ENCODE measurements at regions not wholly inside any gene's neighbourhood (a gene's known extent, or its start where the extent isn't known, plus 50 kb on each side); places are given as distances from the start of the nearest gene placed in this dataset.

DNA sequence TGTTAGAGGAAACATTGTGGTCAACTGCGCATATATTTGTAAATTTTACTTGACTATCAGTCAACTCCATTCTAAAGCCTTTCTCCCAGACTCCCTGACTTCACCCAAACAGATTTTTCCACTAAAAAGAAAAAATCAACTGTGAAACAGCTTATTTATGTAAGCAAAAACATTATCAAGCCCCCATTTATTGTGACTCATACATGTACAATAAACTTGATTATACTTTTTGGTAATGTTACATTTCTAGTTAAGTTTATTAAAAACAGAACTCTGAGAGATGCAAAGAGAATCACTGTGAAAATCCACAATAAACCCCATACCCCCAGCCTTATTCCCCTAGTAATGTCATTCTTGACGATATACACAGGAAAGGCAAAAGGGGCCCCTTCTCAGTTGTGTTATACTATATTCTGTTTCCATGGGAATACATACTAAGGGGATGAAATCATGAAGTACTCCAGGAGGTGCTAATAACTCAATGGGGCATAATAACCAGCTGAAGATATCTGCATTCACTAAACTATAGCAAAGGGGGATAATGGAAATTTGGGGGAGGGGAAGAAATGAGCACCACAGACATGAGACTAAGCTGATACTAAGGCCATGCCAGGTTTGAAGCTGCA lies 616.0 kb downstream of the ACTL7B start:
- H3K4me3 ChIP-seq (ENCODE audit: low read length, poor library complexity, severe bottlenecking): no peak overlapping the region
- TF ChIP-seq, protein P1, sequence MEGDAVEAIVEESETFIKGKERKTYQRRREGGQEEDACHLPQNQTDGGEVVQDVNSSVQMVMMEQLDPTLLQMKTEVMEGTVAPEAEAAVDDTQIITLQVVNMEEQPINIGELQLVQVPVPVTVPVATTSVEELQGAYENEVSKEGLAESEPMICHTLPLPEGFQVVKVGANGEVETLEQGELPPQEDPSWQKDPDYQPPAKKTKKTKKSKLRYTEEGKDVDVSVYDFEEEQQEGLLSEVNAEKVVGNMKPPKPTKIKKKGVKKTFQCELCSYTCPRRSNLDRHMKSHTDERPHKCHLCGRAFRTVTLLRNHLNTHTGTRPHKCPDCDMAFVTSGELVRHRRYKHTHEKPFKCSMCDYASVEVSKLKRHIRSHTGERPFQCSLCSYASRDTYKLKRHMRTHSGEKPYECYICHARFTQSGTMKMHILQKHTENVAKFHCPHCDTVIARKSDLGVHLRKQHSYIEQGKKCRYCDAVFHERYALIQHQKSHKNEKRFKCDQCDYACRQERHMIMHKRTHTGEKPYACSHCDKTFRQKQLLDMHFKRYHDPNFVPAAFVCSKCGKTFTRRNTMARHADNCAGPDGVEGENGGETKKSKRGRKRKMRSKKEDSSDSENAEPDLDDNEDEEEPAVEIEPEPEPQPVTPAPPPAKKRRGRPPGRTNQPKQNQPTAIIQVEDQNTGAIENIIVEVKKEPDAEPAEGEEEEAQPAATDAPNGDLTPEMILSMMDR (conservative IDR thresholded peaks at IDR 0.05; ENCODE audit: low read length): no peak
- no peak for TF ChIP-seq EZH2phosphoT487 (IDR thresholded peaks at IDR 0.05; ENCODE audit: borderline replicate concordance)
- H3K4me2 ChIP-seq (ENCODE audit: low read depth, low read length, poor library complexity, severe bottlenecking): no peak overlapping the region
- H2AFZ ChIP-seq (ENCODE audit: low read length): no peak overlapping the region
- H3K27me3 ChIP-seq (ENCODE audit: insufficient read depth, low read length, poor library complexity, severe bottlenecking): no peaks in the 10 kb centered on the region
- no peaks in the 10 kb centered on the region for H3K79me2 ChIP-seq (ENCODE audit: insufficient read depth, low read length)
- no peaks in the 10 kb centered on the region for H3K36me3 ChIP-seq (ENCODE audit: insufficient read depth, low read length)
- H3K9me2 ChIP-seq (replicated peaks; ENCODE audit: low read depth, low read length): no peaks in the 10 kb centered on the region; the same call in 1 of the 2 replicates
- H3K9ac ChIP-seq (ENCODE audit: low read depth, low read length, poor library complexity, severe bottlenecking): no peak overlapping the region
- no peaks in the 10 kb centered on the region for H3F3A ChIP-seq (ENCODE audit: low read depth)
- H3K4me1 ChIP-seq (ENCODE audit: insufficient read depth, low read length, poor library complexity, severe bottlenecking): no peaks in the 10 kb centered on the region
- H4K20me1 ChIP-seq (ENCODE audit: insufficient read depth, low read length, poor library complexity, severe bottlenecking): no peaks in the 10 kb centered on the region
- H3K9me3 ChIP-seq (ENCODE audit: insufficient read depth, low read depth, low read length): no peaks in the 10 kb centered on the region

DNA sequence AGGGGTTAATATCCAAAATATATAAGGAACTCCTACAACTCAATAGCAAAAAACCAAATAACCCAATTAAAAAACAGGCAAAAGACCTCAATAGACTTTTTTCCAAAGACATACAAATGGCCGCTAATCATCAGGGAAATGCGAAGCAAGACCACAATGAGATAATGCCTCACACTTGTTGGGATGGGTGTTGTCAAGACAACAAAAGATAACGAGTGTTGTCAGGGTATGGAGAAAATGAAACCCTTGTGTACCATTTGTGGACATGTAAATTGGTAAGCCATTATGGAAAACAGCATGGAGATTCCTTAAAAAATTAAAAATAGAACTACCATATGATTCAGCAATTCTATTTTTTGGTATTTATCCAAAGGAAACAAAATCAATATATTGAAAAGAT lies 620.2 kb downstream of the ACTL7B start:
- Histone ChIP-seq H3F3A (ENCODE audit: low read depth) (no peaks in the 10 kb centered on the region), H3K9me3 (ENCODE audit: insufficient read depth, low read depth, low read length) (no peaks in the 10 kb centered on the region), H2AFZ (ENCODE audit: low read length) (no peak overlapping the region), H3K9me2 (replicated peaks; ENCODE audit: low read depth, low read length) (no peaks in the 10 kb centered on the region; the same call in 1 of the 2 replicates), H3K4me3 (ENCODE audit: low read length, poor library complexity, severe bottlenecking) (no peak overlapping the region), H3K4me2 (ENCODE audit: low read depth, low read length, poor library complexity, severe bottlenecking) (no peak overlapping the region), H4K20me1 (ENCODE audit: insufficient read depth, low read length, poor library complexity, severe bottlenecking) (no peaks in the 10 kb centered on the region), H3K36me3 (ENCODE audit: insufficient read depth, low read length) (no peaks in the 10 kb centered on the region), H3K4me1 (ENCODE audit: insufficient read depth, low read length, poor library complexity, severe bottlenecking) (no peaks in the 10 kb centered on the region), H3K79me2 (ENCODE audit: insufficient read depth, low read length) (no peaks in the 10 kb centered on the region), H3K9ac (ENCODE audit: low read depth, low read length, poor library complexity, severe bottlenecking) (no peak overlapping the region), H3K27me3 (ENCODE audit: insufficient read depth, low read length, poor library complexity, severe bottlenecking) (no peaks in the 10 kb centered on the region)
- TF ChIP-seq EZH2phosphoT487 (IDR thresholded peaks at IDR 0.05; ENCODE audit: borderline replicate concordance): no peak
- TF ChIP-seq, protein P1 (conservative IDR thresholded peaks at IDR 0.05; ENCODE audit: low read length): no peak

GRCh38 chr9:108234811-108235210 lies 621.0 kb downstream of the ACTL7B start:
- Histone ChIP-seq H3K36me3 (ENCODE audit: insufficient read depth, low read length) (no peaks in the 10 kb centered on the region), H2AFZ (ENCODE audit: low read length) (no peak overlapping the region), H3F3A (ENCODE audit: low read depth) (no peaks in the 10 kb centered on the region), H3K9me3 (ENCODE audit: insufficient read depth, low read depth, low read length) (no peaks in the 10 kb centered on the region), H3K79me2 (ENCODE audit: insufficient read depth, low read length) (no peaks in the 10 kb centered on the region), H3K4me3 (ENCODE audit: low read length, poor library complexity, severe bottlenecking) (no peak overlapping the region), H3K9ac (ENCODE audit: low read depth, low read length, poor library complexity, severe bottlenecking) (no peak overlapping the region), H4K20me1 (ENCODE audit: insufficient read depth, low read length, poor library complexity, severe bottlenecking) (no peaks in the 10 kb centered on the region), H3K4me2 (ENCODE audit: low read depth, low read length, poor library complexity, severe bottlenecking) (no peak overlapping the region), H3K9me2 (replicated peaks; ENCODE audit: low read depth, low read length) (no peaks in the 10 kb centered on the region; the same call in 1 of the 2 replicates), H3K27me3 (ENCODE audit: insufficient read depth, low read length, poor library complexity, severe bottlenecking) (no peaks in the 10 kb centered on the region), H3K4me1 (ENCODE audit: insufficient read depth, low read length, poor library complexity, severe bottlenecking) (no peaks in the 10 kb centered on the region)
- TF ChIP-seq, protein P1 (conservative IDR thresholded peaks at IDR 0.05; ENCODE audit: low read length): no peak
- no peak for TF ChIP-seq EZH2phosphoT487 (IDR thresholded peaks at IDR 0.05; ENCODE audit: borderline replicate concordance)

Data from Loucy (cell line).